Fibroblast of skin of left quadriceps (primary cell): ENCODE measurements at regions not wholly inside any gene's neighbourhood (a gene's known extent, or its start where the extent isn't known, plus 50 kb on each side); places are given as distances from the start of the nearest gene placed in this dataset.
"Not testable (repeated sequence)": the region's sequence is repeated elsewhere in the genome, so short reads cannot be mapped to it uniquely, and the experiment has no call there.

Experiments used
- DNase-seq, 2 experiments: peaks; one replicate each; pipeline ENCODE4 v3.0.0-alpha.2; 2013; ENCODE audit warnings: low read depth in 2 of 2

GRCh38 chr1:8169364-8170058 lies 143.4 kb upstream of the ERRFI1 start:
- peak; percentile 80 for DNase-seq

- no peak for DNase-seq
These were observed 141.8 kb upstream of the ERRFI1 start for GRCh38 chr1:8167936-8168335.

- DNase-seq, result no peak
These were observed 140.3 kb upstream of the ERRFI1 start for GRCh38 chr1:8166406-8166805.

- no peak for DNase-seq
These were observed 139.7 kb upstream of the ERRFI1 start for GRCh38 chr1:8165595-8166360.

- no peak for DNase-seq
These were observed 138.6 kb upstream of the ERRFI1 start for GRCh38 chr1:8164670-8165069.

- no peak for DNase-seq
These were observed 136.9 kb upstream of the ERRFI1 start for GRCh38 chr1:8163039-8163438.

GRCh38 chr1:8162168-8162567 lies 136.1 kb upstream of the ERRFI1 start:
- no peak for DNase-seq

GRCh38 chr1:8161546-8162105 lies 135.5 kb upstream of the ERRFI1 start:
- DNase-seq, result no peak

GRCh38 chr1:8159470-8160024 lies 133.4 kb upstream of the ERRFI1 start:
- no peak for DNase-seq

- DNase-seq, result no peak
These were observed 132.9 kb upstream of the ERRFI1 start for GRCh38 chr1:8158995-8159394.

- DNase-seq, result no peak
These were observed 131.7 kb upstream of the ERRFI1 start for GRCh38 chr1:8157765-8158164.

- DNase-seq, result peak; percentile 55 to 56
These were observed 129.5 kb upstream of the ERRFI1 start for GRCh38 chr1:8155528-8156186.

GRCh38 chr1:8154621-8155052 lies 128.5 kb upstream of the ERRFI1 start:
- DNase-seq, result no peak

GRCh38 chr1:8153961-8154360 lies 127.9 kb upstream of the ERRFI1 start:
- DNase-seq, result no peak

- DNase-seq, result no peak
These were observed 126.9 kb upstream of the ERRFI1 start for GRCh38 chr1:8152731-8153702.

GRCh38 chr1:8151647-8152046 lies 125.5 kb upstream of the ERRFI1 start:
- no peak for DNase-seq

- DNase-seq, result not testable (repeated sequence)
These were observed 123.6 kb upstream of the ERRFI1 start for GRCh38 chr1:8149756-8150155.

- DNase-seq, result no peak
These were observed 121.8 kb upstream of the ERRFI1 start for GRCh38 chr1:8147956-8148355.

- no peak for DNase-seq
These were observed 120.2 kb upstream of the ERRFI1 start for GRCh38 chr1:8146257-8146855.

- DNase-seq, result no peak
These were observed 119.6 kb upstream of the ERRFI1 start for GRCh38 chr1:8145545-8146202.
